Activated CD8-positive, alpha-beta T cell treated with anti-CD3 and anti-CD28 coated beads, Interleukin-2, amount 10 ng/mL, durations not matched to agents 7 days and 5 days (primary cell): ENCODE measurements at regions not wholly inside any gene's neighbourhood (a gene's known extent, or its start where the extent isn't known, plus 50 kb on each side); places are given as distances from the start of the nearest gene placed in this dataset.

Experiments
- ATAC-seq: fragments of 150-1000 bp; cut with Tn5 transposase; one replicate; pipeline ENCODE4 v1.10.0; 2021; ENCODE audit warnings: moderate library complexity
- CTCF ChIA-PET: fragments of 350-600 bp; sonication (Branson Sonifier 250); formaldehyde crosslinking; loops from one replicate; lab custom pipeline; 2021; ENCODE audit warnings: antibody characterized with exemption; lab: Charles Lee
- POLR2A ChIA-PET: fragments of 350-600 bp; sonication (Branson Sonifier 250); formaldehyde crosslinking; loops from one replicate; lab custom pipeline; 2021; ENCODE audit warnings: antibody characterized with exemption; lab: Charles Lee
- DNase-seq: peaks from one replicate; pipeline ENCODE4 v3.0.0-alpha.2; 2020
- H3K27ac Mint-ChIP-seq: one replicate; pipeline ENCODE4 v1.8.0; 2021; ENCODE audit warnings: mild to moderate bottlenecking, mixed read lengths
- H3K27me3 Mint-ChIP-seq: one replicate; pipeline ENCODE4 v1.8.0; 2021; ENCODE audit warnings: low read depth, mixed read lengths
- H3K36me3 Mint-ChIP-seq: one replicate; pipeline ENCODE4 v1.8.0; 2021; ENCODE audit warnings: low read depth, mixed read lengths
- H3K4me1 Mint-ChIP-seq: one replicate; pipeline ENCODE4 v1.8.0; 2021; ENCODE audit warnings: low read depth, mixed read lengths
- H3K4me3 Mint-ChIP-seq: one replicate; pipeline ENCODE4 v1.8.0; 2021; ENCODE audit warnings: mild to moderate bottlenecking, mixed read lengths
- H3K9me3 Mint-ChIP-seq: one replicate; pipeline ENCODE4 v1.8.0; 2022; ENCODE audit warnings: mixed read lengths; ENCODE audit not compliant: insufficient read depth

GRCh38 chr3:147231111-147231510 is 175.2 kb downstream of the ZIC4 start:
- Mint-ChIP-seq H3K9me3 (peaks cover 11% of the 10 kb centered on the region), H3K27me3 (no peaks in the 10 kb centered on the region), H3K27ac (no peak overlapping the region), H3K36me3 (no peaks in the 10 kb centered on the region), H3K4me3 (no peak overlapping the region), H3K4me1 (no peaks in the 10 kb centered on the region)
- DNase-seq: no peak
- no peak for ATAC-seq
- CTCF ChIA-PET: no interaction called here
- POLR2A ChIA-PET: no interaction called here

DNA sequence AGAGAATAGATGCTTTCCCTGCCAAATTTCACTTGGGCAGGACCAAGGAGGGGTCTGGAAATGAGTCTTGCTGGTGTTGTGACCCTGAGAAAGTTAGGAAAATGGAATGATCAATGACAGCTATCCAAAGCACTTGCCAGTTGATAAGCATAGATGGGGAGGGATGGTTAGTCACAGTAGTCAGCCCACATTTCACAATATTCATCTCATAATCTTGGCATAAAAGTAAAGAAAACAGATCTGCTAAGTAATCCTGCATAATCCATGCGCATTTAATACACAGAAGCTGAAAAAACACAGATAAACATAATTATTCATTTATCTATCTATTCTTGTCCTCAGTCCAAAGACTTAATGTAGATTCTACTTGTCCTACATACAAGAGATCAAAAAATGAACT is 184.1 kb downstream of the ZIC4 start:
- ATAC-seq (no peak), DNase-seq (no peak)
- no peak overlapping the region for H3K4me3 Mint-ChIP-seq
- no peaks in the 10 kb centered on the region for H3K9me3 Mint-ChIP-seq
- ChIA-PET CTCF (no interaction called here), POLR2A (no interaction called here)
- no peak overlapping the region for H3K27ac Mint-ChIP-seq
- H3K4me1 Mint-ChIP-seq: no peaks in the 10 kb centered on the region
- H3K36me3 Mint-ChIP-seq: no peaks in the 10 kb centered on the region
- H3K27me3 Mint-ChIP-seq: no peaks in the 10 kb centered on the region

DNA sequence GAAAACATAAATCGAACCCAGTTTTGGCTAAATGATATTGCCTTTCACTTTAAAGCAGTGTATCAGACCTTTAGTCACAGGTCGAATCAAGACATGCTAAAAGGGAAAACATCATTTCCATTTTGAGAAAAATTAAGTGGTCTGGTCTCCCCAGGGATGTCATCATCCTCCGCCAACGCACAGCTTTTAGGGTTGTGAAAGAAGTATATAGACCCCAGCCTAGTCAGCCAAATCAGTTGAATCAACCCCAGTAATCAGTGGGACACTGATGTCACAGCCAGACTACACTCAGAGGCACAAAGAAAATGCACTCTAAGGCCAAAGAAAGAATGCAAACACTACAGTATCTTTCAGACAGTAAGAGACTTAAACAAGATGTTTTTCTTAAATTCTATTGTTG is 187.4 kb downstream of the ZIC4 start:
- Mint-ChIP-seq H3K27ac (no peak overlapping the region), H3K27me3 (no peaks in the 10 kb centered on the region), H3K36me3 (no peaks in the 10 kb centered on the region), H3K4me1 (no peaks in the 10 kb centered on the region), H3K9me3 (no peaks in the 10 kb centered on the region), H3K4me3 (no peak overlapping the region)
- DNase-seq (no peak), ATAC-seq (no peak)
- POLR2A ChIA-PET: no interaction called here
- CTCF ChIA-PET: no interaction called here

DNA sequence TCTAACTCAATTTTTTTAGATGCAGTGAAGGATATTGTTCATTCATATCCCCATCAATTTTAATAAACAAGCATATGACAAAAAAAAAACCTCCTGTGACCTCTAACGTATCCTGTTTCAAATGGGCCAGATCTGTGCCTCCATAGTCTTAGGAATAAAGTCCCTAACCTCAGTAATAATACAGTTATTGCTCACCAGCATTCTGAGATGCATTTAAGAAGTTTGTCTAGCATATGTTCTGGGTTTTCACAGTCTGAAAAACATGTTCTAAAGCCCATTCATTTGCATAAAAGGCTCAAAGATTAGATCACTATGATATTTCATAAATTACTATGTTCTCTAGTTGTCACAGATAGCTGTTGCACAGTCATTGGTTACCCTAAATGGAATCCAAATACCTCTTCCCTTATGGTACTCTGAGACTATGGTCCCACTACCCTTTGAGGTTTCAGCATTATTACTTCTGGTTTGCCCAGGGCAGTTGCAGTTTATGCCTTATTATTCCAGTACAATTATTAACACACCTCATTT is 190.1 kb downstream of the ZIC4 start:
- no peaks in the 10 kb centered on the region for H3K9me3 Mint-ChIP-seq
- H3K36me3 Mint-ChIP-seq: no peaks in the 10 kb centered on the region
- ATAC-seq (no peak), DNase-seq (no peak)
- H3K4me1 Mint-ChIP-seq: no peaks in the 10 kb centered on the region
- ChIA-PET CTCF (no interaction called here), POLR2A (no interaction called here)
- no peak overlapping the region for H3K4me3 Mint-ChIP-seq
- no peak overlapping the region for H3K27ac Mint-ChIP-seq
- no peaks in the 10 kb centered on the region for H3K27me3 Mint-ChIP-seq

GRCh38 chr3:147215660-147216059 is 190.7 kb downstream of the ZIC4 start:
- Mint-ChIP-seq H3K9me3 (no peaks in the 10 kb centered on the region), H3K4me3 (no peak overlapping the region), H3K4me1 (no peaks in the 10 kb centered on the region), H3K36me3 (no peaks in the 10 kb centered on the region), H3K27ac (no peak overlapping the region), H3K27me3 (no peaks in the 10 kb centered on the region)
- POLR2A ChIA-PET: no interaction called here
- no peak for DNase-seq
- CTCF ChIA-PET: no interaction called here
- no peak for ATAC-seq

DNA sequence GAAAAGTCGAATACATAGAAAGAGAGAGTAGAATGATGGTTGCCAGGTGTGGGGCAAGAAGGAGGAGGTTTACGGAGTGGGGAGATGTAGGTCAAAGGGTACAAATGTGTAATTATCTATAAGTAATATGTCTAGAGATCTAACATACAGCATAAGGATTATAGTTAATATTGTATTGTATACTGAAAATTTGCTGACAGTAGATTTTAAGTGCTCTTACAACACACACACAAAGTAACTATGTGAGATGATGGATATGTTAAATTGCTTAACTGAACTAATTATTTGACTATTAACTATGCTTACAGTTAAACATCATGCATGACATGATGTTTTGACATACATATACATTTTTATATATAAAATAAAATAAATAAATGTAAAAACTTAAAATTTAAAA is 192.7 kb downstream of the ZIC4 start:
- Mint-ChIP-seq H3K27ac (no peak overlapping the region), H3K9me3 (no peaks in the 10 kb centered on the region), H3K27me3 (no peaks in the 10 kb centered on the region), H3K4me1 (no peaks in the 10 kb centered on the region), H3K36me3 (no peaks in the 10 kb centered on the region), H3K4me3 (no peak overlapping the region)
- CTCF ChIA-PET: no interaction called here
- DNase-seq (no peak), ATAC-seq (no peak)
- POLR2A ChIA-PET: no interaction called here

GRCh38 chr3:147210676-147211075 is 195.7 kb downstream of the ZIC4 start:
- DNase-seq (no peak), ATAC-seq (no peak)
- CTCF ChIA-PET: no interaction called here
- Mint-ChIP-seq H3K36me3 (no peaks in the 10 kb centered on the region), H3K27me3 (no peaks in the 10 kb centered on the region), H3K27ac (no peak overlapping the region), H3K4me1 (no peaks in the 10 kb centered on the region), H3K9me3 (no peaks in the 10 kb centered on the region), H3K4me3 (no peak overlapping the region)
- POLR2A ChIA-PET: no interaction called here

DNA sequence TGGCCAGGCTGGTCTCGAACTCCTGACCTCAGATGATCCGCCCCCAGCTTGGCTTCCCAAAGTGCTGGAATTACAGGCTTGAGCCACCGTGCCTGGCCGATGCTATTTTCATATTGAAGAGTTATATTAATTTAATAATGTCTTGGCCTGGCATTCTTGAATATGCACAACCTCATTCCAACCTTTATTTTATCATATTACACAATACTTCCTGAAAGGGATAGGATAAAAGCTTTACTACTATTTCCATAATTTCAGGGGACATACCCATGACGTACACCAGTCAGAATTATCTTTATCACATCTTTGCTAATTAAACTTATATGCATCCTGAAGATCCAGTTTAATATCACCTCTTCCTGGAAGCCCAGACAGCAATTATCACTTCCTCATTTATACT is 205.3 kb downstream of the ZIC4 start:
- no peak for ATAC-seq
- H3K4me3 Mint-ChIP-seq: no peak overlapping the region
- no peaks in the 10 kb centered on the region for H3K4me1 Mint-ChIP-seq
- no peak overlapping the region for H3K27ac Mint-ChIP-seq
- DNase-seq: no peak
- CTCF ChIA-PET: no interaction called here
- no peaks in the 10 kb centered on the region for H3K27me3 Mint-ChIP-seq
- peaks cover 5% of the 10 kb centered on the region for H3K9me3 Mint-ChIP-seq
- POLR2A ChIA-PET: no interaction called here
- H3K36me3 Mint-ChIP-seq: no peaks in the 10 kb centered on the region

- ChIA-PET CTCF (no interaction called here), POLR2A (no interaction called here)
- Mint-ChIP-seq H3K9me3 (peaks cover 5% of the 10 kb centered on the region), H3K4me3 (no peak overlapping the region), H3K27me3 (no peaks in the 10 kb centered on the region), H3K4me1 (no peaks in the 10 kb centered on the region), H3K27ac (no peak overlapping the region), H3K36me3 (no peaks in the 10 kb centered on the region)
- DNase-seq (no peak), ATAC-seq (no peak)
Observed at GRCh38 chr3:147200545-147200944, 205.8 kb downstream of the ZIC4 start.

- no peaks in the 10 kb centered on the region for H3K4me1 Mint-ChIP-seq
- ChIA-PET CTCF (no interaction called here), POLR2A (no interaction called here)
- peaks cover 5% of the 10 kb centered on the region for H3K9me3 Mint-ChIP-seq
- H3K36me3 Mint-ChIP-seq: no peaks in the 10 kb centered on the region
- ATAC-seq (no peak), DNase-seq (no peak)
- H3K27ac Mint-ChIP-seq: no peak overlapping the region
- H3K4me3 Mint-ChIP-seq: no peak overlapping the region
- H3K27me3 Mint-ChIP-seq: no peaks in the 10 kb centered on the region
Observed at GRCh38 chr3:147197739-147198138, 208.6 kb downstream of the ZIC4 start.

DNA sequence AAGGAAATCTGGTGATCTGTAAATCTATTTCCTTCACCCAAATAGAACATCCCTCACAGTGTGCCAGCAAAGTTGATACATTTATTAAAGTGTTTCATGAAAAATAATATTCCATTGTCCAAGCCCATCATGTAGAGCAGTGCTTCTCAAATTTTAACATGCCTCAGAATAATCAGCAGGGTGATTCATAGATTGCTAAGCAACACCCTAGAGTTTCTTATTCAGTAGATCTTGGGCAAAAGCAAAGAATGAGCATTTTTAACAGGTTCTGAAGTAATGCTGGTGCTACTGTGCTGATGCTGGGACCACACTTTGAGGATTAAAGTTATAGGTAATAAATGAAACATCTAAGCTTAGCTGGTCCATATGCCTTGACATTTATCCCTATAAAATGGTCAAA is 210.5 kb downstream of the ZIC4 start:
- H3K27ac Mint-ChIP-seq: no peak overlapping the region
- no peaks in the 10 kb centered on the region for H3K9me3 Mint-ChIP-seq
- H3K4me3 Mint-ChIP-seq: no peak overlapping the region
- ChIA-PET CTCF (no interaction called here), POLR2A (no interaction called here)
- H3K36me3 Mint-ChIP-seq: no peaks in the 10 kb centered on the region
- DNase-seq: no peak
- ATAC-seq: no peak
- no peaks in the 10 kb centered on the region for H3K27me3 Mint-ChIP-seq
- H3K4me1 Mint-ChIP-seq: no peaks in the 10 kb centered on the region

- peak; percentile 22 for DNase-seq
- no peak overlapping the region for H3K27ac Mint-ChIP-seq
- CTCF ChIA-PET: interaction anchor here (0.9 kb wide), 1 partner anchor 24 kb away, joined by 3 read pairs; no protein-coding TSS in a partner anchor
- no peak overlapping the region for H3K4me3 Mint-ChIP-seq
- POLR2A ChIA-PET: no interaction called here
- no peaks in the 10 kb centered on the region for H3K9me3 Mint-ChIP-seq
- no peak for ATAC-seq
- H3K27me3 Mint-ChIP-seq: no peaks in the 10 kb centered on the region
- no peaks in the 10 kb centered on the region for H3K4me1 Mint-ChIP-seq
- no peaks in the 10 kb centered on the region for H3K36me3 Mint-ChIP-seq
Observed at GRCh38 chr3:147191795-147192385, 214.5 kb downstream of the ZIC4 start.

GRCh38 chr3:147189016-147189415 is 217.3 kb downstream of the ZIC4 start:
- Mint-ChIP-seq H3K27ac (no peak overlapping the region), H3K4me1 (no peaks in the 10 kb centered on the region), H3K27me3 (no peaks in the 10 kb centered on the region), H3K9me3 (no peaks in the 10 kb centered on the region), H3K4me3 (no peak overlapping the region), H3K36me3 (no peaks in the 10 kb centered on the region)
- ChIA-PET CTCF (no interaction called here), POLR2A (no interaction called here)
- DNase-seq (no peak), ATAC-seq (no peak)
